GM18502 (cell line): ENCODE measurements at regions not wholly inside any gene's neighbourhood (a gene's known extent, or its start where the extent isn't known, plus 50 kb on each side); places are given as distances from the start of the nearest gene placed in this dataset.
"Not testable (repeated sequence)": the region's sequence is repeated elsewhere in the genome, so short reads cannot be mapped to it uniquely, and the experiment has no call there.

Source experiments
- ATAC-seq: cut with Tn5 transposase; IDR thresholded peaks from one replicate; pipeline ENCODE4 v1.9.1; 2021; ENCODE audit warnings: mild to moderate bottlenecking; ENCODE audit not compliant: unreplicated experiment, poor library complexity

DNA sequence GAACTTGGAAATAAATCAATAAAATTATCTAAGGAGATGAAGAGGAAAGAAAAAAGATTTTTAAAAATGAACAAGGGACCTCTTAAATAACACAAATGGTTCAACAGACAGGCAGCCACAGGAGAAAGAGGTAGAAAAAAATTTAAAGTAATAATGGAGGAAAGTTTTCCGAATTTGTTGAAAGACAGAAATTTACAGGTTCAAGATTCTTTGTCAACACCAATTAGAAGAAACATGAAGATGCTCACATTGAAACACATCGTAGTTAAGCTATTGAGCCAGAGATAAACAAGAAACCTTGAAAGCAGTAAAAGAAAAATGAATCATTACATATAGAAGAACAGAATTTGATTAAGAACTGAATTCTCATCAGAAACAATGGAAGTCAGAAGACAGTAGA, 68.7 kb upstream of the OSMR start:
- no peak for ATAC-seq

DNA sequence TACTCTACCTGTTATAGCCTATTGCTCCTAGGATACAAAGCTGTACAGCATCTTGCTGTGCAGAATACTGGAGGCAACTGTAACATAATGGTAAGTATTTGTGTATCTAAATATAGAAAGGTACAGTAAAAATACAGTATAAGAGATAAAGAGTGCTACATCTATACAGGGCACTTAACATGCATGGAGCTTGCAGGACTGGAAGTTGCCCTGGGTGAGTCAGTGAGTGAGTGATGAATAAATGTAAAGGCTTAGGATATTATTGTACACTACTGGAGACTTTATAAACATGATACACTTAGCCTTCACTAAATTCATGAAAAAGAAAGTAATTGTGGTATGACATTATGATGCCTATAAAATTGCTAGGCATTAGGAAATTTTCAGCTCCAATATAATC, 65.5 kb upstream of the OSMR start:
- ATAC-seq, result no peak

- ATAC-seq, result no peak
These were observed 64.9 kb upstream of the OSMR start for GRCh38 chr5:38780945-38781344.

GRCh38 chr5:38782180-38782835, 63.5 kb upstream of the OSMR start:
- ATAC-seq, result no peak

DNA sequence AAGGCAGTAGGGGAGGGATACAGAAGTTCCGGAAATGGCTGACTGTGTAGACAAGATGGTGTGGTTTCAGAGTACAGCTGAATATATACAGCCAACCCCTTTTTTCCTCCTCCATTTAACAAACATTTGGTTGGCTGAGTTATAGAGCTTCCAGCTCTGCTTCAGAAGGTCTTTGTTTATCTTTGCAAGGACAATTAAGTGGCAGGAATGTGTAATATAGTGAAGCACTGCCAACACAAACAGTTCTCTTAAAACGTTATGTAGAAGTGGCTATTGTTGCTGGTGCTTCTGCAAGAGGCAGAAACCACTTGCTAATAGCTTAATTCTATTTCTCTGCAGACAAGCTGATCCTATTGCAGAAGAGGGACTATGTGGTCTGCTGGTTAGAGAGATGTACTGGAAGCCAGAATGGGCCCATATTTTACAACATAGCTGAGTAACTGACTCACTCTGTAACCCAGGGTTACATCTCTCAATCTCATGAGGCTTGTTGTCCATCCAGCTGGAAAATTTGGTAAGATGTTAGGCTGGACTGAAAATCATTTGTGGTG, 62.7 kb upstream of the OSMR start:
- no peak for ATAC-seq

GRCh38 chr5:38789134-38789533, 56.7 kb upstream of the OSMR start:
- no peak for ATAC-seq

- ATAC-seq, result no peak
These were observed 56.0 kb upstream of the OSMR start for GRCh38 chr5:38789777-38790176.

- ATAC-seq, result no peak
These were observed 55.5 kb upstream of the OSMR start for GRCh38 chr5:38790268-38790667.

- no peak for ATAC-seq
These were observed 54.9 kb upstream of the OSMR start for GRCh38 chr5:38790891-38791290.

GRCh38 chr5:38793099-38793498, 52.7 kb upstream of the OSMR start:
- ATAC-seq, result no peak

DNA sequence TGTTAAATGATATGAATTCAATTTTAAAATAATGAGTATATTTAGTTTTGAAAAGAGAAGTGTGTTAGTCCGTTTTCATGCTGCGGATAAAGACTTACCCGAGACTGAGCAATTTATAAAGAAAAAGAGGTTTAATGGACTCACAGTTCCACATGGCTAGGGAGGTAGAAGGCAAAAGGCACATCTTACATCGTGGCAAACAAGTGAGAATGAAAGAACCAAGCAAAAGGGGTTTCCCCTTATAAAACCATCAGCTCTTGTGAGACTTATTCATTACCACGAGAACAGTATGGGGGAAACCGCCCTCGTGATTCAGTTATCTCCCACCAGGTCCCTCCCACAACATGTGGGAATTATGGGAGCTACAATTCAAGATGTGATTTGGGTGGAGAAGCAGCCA, 51.8 kb upstream of the OSMR start:
- not testable (repeated sequence) for ATAC-seq

- ATAC-seq, result no peak
These were observed 50.8 kb upstream of the OSMR start for GRCh38 chr5:38794986-38795385.

DNA sequence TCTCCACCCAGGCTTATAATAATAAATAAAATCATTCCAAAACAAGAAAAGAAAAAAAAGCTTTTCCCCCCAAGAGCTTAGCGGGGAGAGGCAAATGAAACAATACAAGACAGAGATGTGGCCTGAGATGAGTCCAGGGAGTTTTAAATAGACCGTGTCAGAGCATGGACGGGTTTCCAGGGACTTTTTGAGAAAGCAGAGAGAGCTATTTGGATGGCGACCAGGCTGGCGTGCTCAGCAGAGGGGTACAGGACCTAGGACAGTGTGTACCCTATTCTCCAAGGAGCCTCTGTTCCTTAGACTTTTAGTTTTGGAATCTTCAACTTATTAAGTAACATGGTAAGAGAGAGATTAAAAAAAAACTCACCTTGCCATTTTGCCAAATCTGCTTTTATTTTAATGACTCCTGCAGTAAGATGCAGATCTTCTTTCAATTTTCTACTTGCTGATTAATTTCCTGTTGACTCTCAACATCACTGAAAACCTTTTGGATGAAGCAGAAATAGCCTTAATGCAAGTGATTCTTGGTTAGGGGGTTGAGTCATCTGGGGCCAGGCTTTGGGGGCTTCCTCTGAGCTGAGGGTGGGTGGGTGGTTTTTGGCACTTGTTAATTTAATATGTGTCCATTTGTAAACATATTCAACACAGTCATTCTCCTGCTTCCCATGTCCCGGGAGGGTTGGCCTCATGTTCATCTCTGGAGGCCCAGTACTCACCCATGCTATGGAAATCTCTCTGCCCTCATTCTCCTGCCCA, 49.6 kb upstream of the OSMR start:
- no peak for ATAC-seq
